Psoas muscle (tissue), 7 donors: ENCODE measurements at regions not wholly inside any gene's neighbourhood (a gene's known extent, or its start where the extent isn't known, plus 50 kb on each side); places are given as distances from the start of the nearest gene placed in this dataset.

Source experiments
- ATAC-seq, 4 donors: fragments of 200-7000 bp; cut with Tn5 transposase; one replicate each; pipeline ENCODE4 v1.9.1; 2020; ENCODE audit warnings: moderate library complexity in 3 of 4, mild to moderate bottlenecking in 2 of 4
- DNase-seq, 2 donors: peaks; one replicate each; pipeline ENCODE4 v3.0.0-alpha.2; 2020
- H3K27ac ChIP-seq: fragments of 200-600 bp; one replicate; pipeline ENCODE4 v1.8.0; 2022
- H3K27me3 ChIP-seq, 3 donors: fragments of 200-600 bp in 1 of 3; one replicate each; pipeline versions ENCODE4 v1.6.1 to v1.8.0; 2013 to 2022; ENCODE audit warnings: low read length in 2 of 3, mild to moderate bottlenecking in 2 of 3, moderate library complexity in 1 of 3; ENCODE audit not compliant: insufficient read depth in 3 of 3
- H3K36me3 ChIP-seq, 2 donors: fragments of 200-600 bp in 1 of 2; one replicate each; pipeline versions ENCODE4 v1.6.1 to v1.8.0; 2013 to 2022; ENCODE audit warnings: low read depth in 1 of 2, mild to moderate bottlenecking in 1 of 2, moderate library complexity in 1 of 2; ENCODE audit not compliant: insufficient read depth in 1 of 2
- H3K4me1 ChIP-seq: fragments of 200-600 bp; one replicate; pipeline ENCODE4 v1.8.0; 2022
- H3K4me3 ChIP-seq: fragments of 200-600 bp; one replicate; pipeline ENCODE4 v1.8.0; 2022; ENCODE audit warnings: mild to moderate bottlenecking
- H3K9me3 ChIP-seq: fragments of 200-600 bp; one replicate; pipeline ENCODE4 v1.8.0; 2022
- CTCF ChIP-seq: fragments of 200-600 bp; IDR thresholded peaks from one replicate; pipeline ENCODE4 v1.8.0; 2022; ENCODE audit warnings: antibody characterized with exemption
- WGBS, 3 donors: extraction: QIAGEN DNeasy Blood & Tissue Kit; methylation state at CpG; one replicate each; pipeline versions ENCODE4 v1.1.6 to v1.1.7; 2013; 5-methylcytosine and 5-hydroxymethylcytosine counted together
- intact Hi-C, 2 donors: fragments of 100-400 bp; cut with DNase I; formaldehyde crosslinking; loops; one replicate each; pipeline versions ENCODE4 v1.11.0 to v1.14.2; 2022
- donor health status: healthy with polysubstance abuse.
- donor health status: DM: no; HTN: no; CAD: no; lungs with moderate emphysema.
- donor health status: Bipolar disorder and iron deficiency.
- donor health status: healthy.
- donor health status: DM: yes; HTN: yes; CAD: no.
- donor health status: DM: no; HTN: no; CAD: no.
- donor health status: DM: yes; HTN: yes; CAD: no.

- DNase-seq (no peak), ATAC-seq (no peak)
- H3K27me3 ChIP-seq: no peaks in the 10 kb centered on the region
- 89 to 91% (median 91%) methylated on average over 11 of the region's 11 CpGs for WGBS, 3 donors
- H3K9me3 ChIP-seq: no peaks in the 10 kb centered on the region
- no peak overlapping the region for H3K4me3 ChIP-seq
- H3K36me3 ChIP-seq: no peaks in the 10 kb centered on the region
- intact Hi-C loops: no loop called here
- no peaks in the 10 kb centered on the region for H3K4me1 ChIP-seq
- no peak overlapping the region for H3K27ac ChIP-seq
- TF ChIP-seq CTCF: no peak
Observed at GRCh38 chr2:19020144-19021099, 338.0 kb downstream of the OSR1 start.

GRCh38 chr2:19009510-19009909 lies 348.9 kb downstream of the OSR1 start:
- Histone ChIP-seq H3K9me3 (no peaks in the 10 kb centered on the region), H3K36me3 (no peaks in the 10 kb centered on the region), H3K27me3 (no peaks in the 10 kb centered on the region), H3K27ac (no peak overlapping the region), H3K4me3 (no peak overlapping the region), H3K4me1 (no peaks in the 10 kb centered on the region)
- TF ChIP-seq CTCF: no peak
- 77 to 88% (median 83%) methylated on average over 3 of the region's 3 CpGs for WGBS, 3 donors
- no peak for ATAC-seq
- intact Hi-C loops: no loop called here
- DNase-seq: no peak

GRCh38 chr2:19003554-19003953 lies 354.9 kb downstream of the OSR1 start:
- DNase-seq: no peak
- no peaks in the 10 kb centered on the region for H3K9me3 ChIP-seq
- H3K4me3 ChIP-seq: no peak overlapping the region
- no peak for ATAC-seq
- no peaks in the 10 kb centered on the region for H3K4me1 ChIP-seq
- no peak for TF ChIP-seq CTCF
- no peaks in the 10 kb centered on the region for H3K36me3 ChIP-seq
- intact Hi-C loops: no loop called here
- no peak overlapping the region for H3K27ac ChIP-seq
- H3K27me3 ChIP-seq: no peaks in the 10 kb centered on the region

GRCh38 chr2:19000776-19001175 lies 357.6 kb downstream of the OSR1 start:
- no peaks in the 10 kb centered on the region for H3K36me3 ChIP-seq
- DNase-seq (no peak), ATAC-seq (no peak)
- H3K4me1 ChIP-seq: no peaks in the 10 kb centered on the region
- H3K27ac ChIP-seq: no peak overlapping the region
- no peak overlapping the region for H3K4me3 ChIP-seq
- TF ChIP-seq CTCF: no peak
- no peaks in the 10 kb centered on the region for H3K27me3 ChIP-seq
- H3K9me3 ChIP-seq: no peaks in the 10 kb centered on the region
- intact Hi-C loops: no loop called here
- 52 to 75% (median 70%) methylated on average over 3 of the region's 3 CpGs for WGBS, 3 donors
